GM18502 (cell line): ENCODE measurements at regions not wholly inside any gene's neighbourhood (a gene's known extent, or its start where the extent isn't known, plus 50 kb on each side); places are given as distances from the start of the nearest gene placed in this dataset.

Experiments used
- ATAC-seq: cut with Tn5 transposase; IDR thresholded peaks from one replicate; pipeline ENCODE4 v1.9.1; 2021; ENCODE audit warnings: mild to moderate bottlenecking; ENCODE audit not compliant: unreplicated experiment, poor library complexity

DNA sequence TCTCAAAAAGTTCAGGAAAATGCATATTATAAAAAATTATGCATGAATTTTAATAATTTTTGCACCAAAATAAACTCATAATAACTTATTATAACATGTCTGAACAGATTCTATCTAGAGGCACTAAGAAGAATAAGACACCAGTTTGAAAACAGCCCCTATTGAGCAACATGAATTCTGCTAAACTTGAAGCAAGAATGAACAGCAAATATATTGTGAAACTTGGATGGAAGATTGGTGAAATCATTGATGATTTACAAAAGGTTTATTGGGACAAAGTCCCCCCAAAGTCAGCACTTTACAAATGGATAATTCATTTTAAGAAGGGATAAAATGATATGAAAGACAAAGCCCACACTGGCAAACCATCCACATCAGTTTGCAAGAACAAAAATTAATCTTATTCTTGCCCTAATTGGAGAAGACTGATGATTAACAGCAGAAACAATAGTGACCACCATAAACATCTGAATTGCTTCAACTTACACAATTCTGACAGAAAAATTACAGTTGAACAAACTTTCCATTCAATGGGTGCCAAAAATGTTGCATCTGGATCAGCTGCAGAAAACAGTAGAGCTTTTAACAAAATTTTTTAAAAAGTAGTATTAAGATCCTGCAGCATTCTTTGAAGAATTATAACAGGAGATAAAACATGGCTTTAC is 257.5 kb upstream of the FAT3 start:
- ATAC-seq: no peak

- ATAC-seq: no peak
Observed at GRCh38 chr11:91966368-91966767, 258.2 kb upstream of the FAT3 start.

- ATAC-seq: no peak
Observed at GRCh38 chr11:91960770-91961169, 263.8 kb upstream of the FAT3 start.

DNA sequence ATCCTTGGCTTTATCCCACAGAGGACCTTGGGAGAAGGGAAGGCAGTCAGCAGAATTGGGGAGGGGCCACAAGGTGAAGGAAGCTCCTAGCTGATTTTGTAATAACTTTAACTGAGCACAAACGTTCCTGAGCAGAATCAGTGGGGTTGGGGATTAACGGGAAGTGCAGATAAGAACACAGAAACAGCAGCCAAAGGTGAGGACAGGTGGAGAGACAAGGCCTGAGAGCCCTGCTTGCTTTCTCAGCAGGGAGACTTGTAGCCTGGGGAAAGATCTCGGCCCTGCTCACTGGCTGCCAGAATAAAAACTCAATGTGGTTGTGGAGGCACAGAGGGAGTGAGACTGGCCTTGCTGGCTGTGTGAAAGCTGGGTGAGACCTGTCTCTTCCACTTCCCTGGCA is 265.2 kb upstream of the FAT3 start:
- ATAC-seq: no peak

- ATAC-seq: no peak
Observed at GRCh38 chr11:91956711-91957110, 267.9 kb upstream of the FAT3 start.

DNA sequence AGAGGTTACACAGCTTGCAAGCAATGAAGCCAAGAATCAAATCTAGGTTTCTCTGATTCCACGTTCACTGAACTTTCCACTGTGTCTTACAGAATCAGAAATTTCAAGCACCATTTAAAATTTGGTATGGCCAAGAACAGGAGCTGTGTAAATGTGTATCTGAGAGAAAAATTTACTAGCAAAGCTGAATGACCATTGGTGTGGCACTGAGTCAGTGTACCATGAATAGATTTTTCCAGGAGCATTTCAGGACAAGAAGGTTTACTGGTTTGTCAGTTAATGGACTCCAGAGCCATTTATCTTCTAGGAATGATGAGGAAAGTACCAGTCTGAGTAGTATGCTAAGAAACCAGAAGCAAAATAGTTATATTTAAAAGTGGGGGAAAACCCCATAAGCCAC is 269.4 kb upstream of the FAT3 start:
- no peak for ATAC-seq

GRCh38 chr11:91952056-91952455 is 272.6 kb upstream of the FAT3 start:
- no peak for ATAC-seq

DNA sequence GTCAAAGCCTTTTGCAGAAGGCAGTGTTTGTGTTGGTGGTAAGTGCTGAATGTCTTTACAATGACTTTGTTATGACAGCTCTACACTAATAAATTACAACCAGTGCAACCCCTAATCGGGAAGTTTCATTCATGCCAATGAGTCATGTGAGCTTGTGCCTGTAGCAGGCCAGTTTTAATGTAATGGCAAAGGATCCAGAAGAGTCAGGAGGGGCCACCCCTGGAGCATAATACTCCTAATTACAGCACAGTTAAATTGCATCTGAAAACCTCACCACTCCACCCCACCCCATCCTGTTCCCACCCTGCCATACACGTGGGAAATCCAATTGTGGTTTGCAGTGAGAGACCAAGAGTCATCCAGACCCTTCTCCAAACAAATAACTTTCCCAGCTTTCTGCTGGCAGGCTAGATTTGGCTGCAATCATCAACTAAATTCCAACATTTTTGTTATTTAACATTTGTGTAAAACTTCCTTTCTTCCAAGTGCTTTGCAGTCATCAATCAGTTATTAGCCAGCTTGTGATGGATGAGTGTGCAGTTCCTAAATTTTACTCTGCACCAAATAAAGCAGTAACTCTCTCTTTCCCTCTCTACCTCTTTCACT is 277.3 kb upstream of the FAT3 start:
- ATAC-seq: no peak

DNA sequence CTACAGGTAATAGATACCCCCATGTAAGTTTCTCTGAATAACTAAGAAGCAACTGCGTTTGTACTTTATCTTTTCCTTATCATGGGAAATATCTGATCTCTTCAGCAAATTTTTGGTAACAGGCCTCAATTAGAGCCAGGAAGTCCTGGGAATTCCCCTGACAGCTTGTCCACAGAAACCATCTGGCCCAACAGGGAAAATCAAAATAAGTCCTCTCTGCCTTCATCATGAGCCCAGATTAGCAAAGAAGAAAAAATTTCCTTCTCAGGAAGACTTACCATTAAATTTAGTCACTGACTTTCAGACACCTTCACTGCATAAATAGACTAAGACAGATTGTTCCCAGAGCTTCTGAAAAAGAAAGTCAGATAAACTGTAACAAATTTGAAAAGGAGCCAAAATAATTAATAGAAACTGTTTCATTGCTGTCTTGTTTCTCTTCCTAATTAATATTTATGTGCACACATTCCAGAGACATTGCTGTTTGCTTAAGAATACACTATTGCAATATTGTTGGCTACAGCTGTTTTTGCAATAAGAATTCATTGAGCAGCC is 278.1 kb upstream of the FAT3 start:
- ATAC-seq: no peak

- no peak for ATAC-seq
Observed at GRCh38 chr11:91935120-91935519, 289.5 kb upstream of the FAT3 start.

GRCh38 chr11:91932151-91932821 is 292.3 kb upstream of the FAT3 start:
- no peak for ATAC-seq

- ATAC-seq: no peak
Observed at GRCh38 chr11:91927448-91927847, 297.2 kb upstream of the FAT3 start.

GRCh38 chr11:91926965-91927364 is 297.7 kb upstream of the FAT3 start:
- no peak for ATAC-seq

- ATAC-seq: no peak
Observed at GRCh38 chr11:91922846-91923245, 301.8 kb upstream of the FAT3 start.

- ATAC-seq: no peak
Observed at GRCh38 chr11:91921974-91922373, 302.6 kb upstream of the FAT3 start.

GRCh38 chr11:91913407-91913806 is 311.2 kb upstream of the FAT3 start:
- ATAC-seq: no peak

DNA sequence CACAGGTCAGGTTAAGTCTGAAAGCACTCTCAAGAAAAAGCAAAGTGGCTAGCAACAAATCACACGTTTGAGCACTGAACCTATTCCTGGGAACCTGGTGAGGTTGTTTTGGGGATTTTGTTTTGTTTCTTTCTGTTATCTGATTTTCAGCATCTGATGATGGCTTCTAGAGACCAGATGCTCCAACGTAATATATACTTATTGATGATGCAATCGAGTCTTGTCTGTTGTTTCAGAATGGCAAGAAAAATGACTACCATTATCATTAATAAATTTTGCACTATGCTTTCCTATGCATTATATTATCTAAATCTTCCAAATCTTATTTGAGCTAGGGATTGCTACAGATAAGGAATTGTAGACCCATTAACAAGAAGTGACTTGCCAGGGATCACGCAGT is 312.3 kb upstream of the FAT3 start:
- no peak for ATAC-seq

DNA sequence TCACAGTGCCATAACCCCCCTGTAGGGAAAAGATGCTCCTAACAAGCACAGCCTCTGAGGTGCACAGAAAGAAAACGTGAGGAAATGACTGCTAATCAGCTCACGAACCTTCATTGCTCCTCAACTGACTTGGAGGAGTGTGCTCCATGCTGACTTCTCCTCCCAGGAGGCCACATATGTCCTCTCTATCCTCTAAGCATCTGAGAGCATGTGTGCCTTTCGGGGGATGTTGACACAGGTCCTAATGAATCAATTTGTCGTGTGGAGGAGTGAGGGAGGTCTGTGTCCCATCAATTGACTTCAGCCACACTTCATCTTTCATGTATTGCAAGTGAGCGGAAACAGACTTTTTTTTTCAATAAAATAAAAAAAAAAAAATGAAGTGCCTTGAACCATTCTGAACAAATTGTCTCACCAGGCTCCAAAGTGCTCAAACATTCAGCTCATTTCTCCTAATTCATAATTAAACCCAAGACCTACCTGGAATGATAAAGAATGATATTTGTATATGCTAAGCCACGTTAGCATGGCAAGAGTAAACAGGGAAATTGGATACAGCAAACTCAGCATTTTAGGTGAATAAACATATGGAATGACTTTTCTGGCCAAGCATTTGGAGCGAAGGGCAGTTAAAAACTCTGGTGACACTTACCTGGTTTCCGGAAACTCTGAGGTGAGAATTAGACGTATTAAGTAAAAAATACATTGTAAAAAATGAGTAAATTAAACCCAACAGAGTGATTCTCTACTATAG is 317.6 kb upstream of the FAT3 start:
- no peak for ATAC-seq

- no peak for ATAC-seq
Observed at GRCh38 chr11:91904792-91905785, 319.5 kb upstream of the FAT3 start.

DNA sequence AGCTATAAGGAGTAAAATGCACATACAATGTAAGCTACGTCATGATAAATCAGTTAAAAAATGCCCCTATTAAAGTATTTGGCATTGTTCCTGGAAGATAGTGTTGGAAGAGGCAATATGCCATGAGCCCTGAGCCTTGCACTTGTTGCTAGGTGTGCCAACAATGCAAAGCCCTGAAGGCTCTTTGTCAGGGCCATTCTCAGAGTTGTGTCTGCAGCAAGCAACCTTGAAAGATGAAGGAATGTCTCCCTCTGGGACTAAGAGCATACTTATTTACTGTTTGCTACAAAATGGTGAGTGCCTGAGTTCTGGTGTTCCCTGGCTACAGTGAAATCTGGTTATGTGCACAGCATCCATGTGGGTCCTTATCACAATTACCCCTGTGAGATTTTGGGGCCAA is 322.3 kb upstream of the FAT3 start:
- ATAC-seq: no peak
